ENCODE measurements at regions not wholly inside any gene's neighbourhood (a gene's known extent, or its start where the extent isn't known, plus 50 kb on each side); places are given as distances from the start of the nearest gene placed in this dataset.

- no peak for TF ChIP-seq CTCF (conservative IDR thresholded peaks at IDR 0.05; ENCODE audit: control insufficient read depth, insufficient read depth, low read depth, low read length)
- peak; percentile 37 for DNase-seq (ENCODE audit: low read depth)
Measured at GRCh38 chrX:45722471-45722870, 521.8 kb upstream of the DIPK2B start.

GRCh38 chrX:45719751-45720501, 519.2 kb upstream of the DIPK2B start:
- DNase-seq (ENCODE audit: low read depth) = no peak
- TF ChIP-seq CTCF (conservative IDR thresholded peaks at IDR 0.05; ENCODE audit: control insufficient read depth, insufficient read depth, low read depth, low read length) = no peak
- no peak overlapping the region for H3K4me3 ChIP-seq (ENCODE audit: control insufficient read depth, low read depth, low read length)

More at GRCh38 chrX:45722471-45722870, 521.8 kb upstream of the DIPK2B start:
- no peak overlapping the region for H3K4me3 ChIP-seq (ENCODE audit: control insufficient read depth, low read depth, low read length)

- no peak overlapping the region for H3K4me3 ChIP-seq (ENCODE audit: control insufficient read depth, low read depth, low read length)
- DNase-seq (ENCODE audit: low read depth) = no peak
- no peak for TF ChIP-seq CTCF (conservative IDR thresholded peaks at IDR 0.05; ENCODE audit: control insufficient read depth, insufficient read depth, low read depth, low read length)
Measured at GRCh38 chrX:45718676-45719075, 518.0 kb upstream of the DIPK2B start.

- H3K4me3 ChIP-seq (ENCODE audit: control insufficient read depth, low read depth, low read length) = no peak overlapping the region
- no peak for TF ChIP-seq CTCF (conservative IDR thresholded peaks at IDR 0.05; ENCODE audit: control insufficient read depth, insufficient read depth, low read depth, low read length)
- DNase-seq (ENCODE audit: low read depth) = no peak
Measured at GRCh38 chrX:45716750-45717149, 516.1 kb upstream of the DIPK2B start.

GRCh38 chrX:45715748-45716147, 515.1 kb upstream of the DIPK2B start:
- no peak for TF ChIP-seq CTCF (conservative IDR thresholded peaks at IDR 0.05; ENCODE audit: control insufficient read depth, insufficient read depth, low read depth, low read length)
- peak; percentile 49 for DNase-seq (ENCODE audit: low read depth)
- no peak overlapping the region for H3K4me3 ChIP-seq (ENCODE audit: control insufficient read depth, low read depth, low read length)

- no peak overlapping the region for H3K4me3 ChIP-seq (ENCODE audit: control insufficient read depth, low read depth, low read length)
- TF ChIP-seq CTCF (conservative IDR thresholded peaks at IDR 0.05; ENCODE audit: control insufficient read depth, insufficient read depth, low read depth, low read length) = no peak
- peak; percentile 77 for DNase-seq (ENCODE audit: low read depth)
Measured at GRCh38 chrX:45714866-45715265, 514.2 kb upstream of the DIPK2B start.
